Endodermal cell (in vitro differentiated cells): ENCODE measurements at regions not wholly inside any gene's neighbourhood (a gene's known extent, or its start where the extent isn't known, plus 50 kb on each side); places are given as distances from the start of the nearest gene placed in this dataset.

Source experiments
- DNase-seq: peaks from one replicate; pipeline ENCODE4 v3.0.0-alpha.2; 2017
- H3K27ac ChIP-seq: 2 replicates; pipeline ENCODE4 v1.5.1; 2013; ENCODE audit warnings: mild to moderate bottlenecking, low read depth, low read length, moderate library complexity
- H3K27me3 ChIP-seq: 2 replicates; pipeline ENCODE4 v1.6.1; 2013; ENCODE audit warnings: mild to moderate bottlenecking, low read length, moderate library complexity; ENCODE audit not compliant: insufficient read depth, control insufficient read depth, poor library complexity, severe bottlenecking
- H3K36me3 ChIP-seq: 2 replicates; pipeline ENCODE4 v1.7.0; 2013; ENCODE audit warnings: mild to moderate bottlenecking, low read length, moderate library complexity; ENCODE audit not compliant: control insufficient read depth, insufficient read depth
- H3K4me1 ChIP-seq: one replicate; pipeline ENCODE4 v1.7.0; 2013; ENCODE audit warnings: low read length; ENCODE audit not compliant: control insufficient read depth, insufficient read depth
- H3K4me3 ChIP-seq: 2 replicates; pipeline ENCODE4 v1.5.1; 2013; ENCODE audit warnings: mild to moderate bottlenecking, low read length, moderate library complexity
- H3K9ac ChIP-seq: 2 replicates; pipeline ENCODE4 v1.6.1; 2013; ENCODE audit warnings: mild to moderate bottlenecking, low read length, moderate library complexity; ENCODE audit not compliant: poor library complexity, severe bottlenecking; ENCODE audit errors: extremely low read depth
- H3K9me3 ChIP-seq: 2 replicates; pipeline ENCODE4 v1.6.1; 2013; ENCODE audit warnings: mild to moderate bottlenecking, low read length, moderate library complexity; ENCODE audit not compliant: control insufficient read depth
- H3K27ac Mint-ChIP-seq: 2 replicates; pipeline ENCODE4 v1.8.0; 2020; ENCODE audit warnings: mixed read lengths
- H3K27me3 Mint-ChIP-seq: 2 replicates; pipeline ENCODE4 v1.8.0; 2021; ENCODE audit warnings: mild to moderate bottlenecking, mixed read lengths; ENCODE audit not compliant: insufficient read depth
- H3K36me3 Mint-ChIP-seq: 2 replicates; pipeline ENCODE4 v1.8.0; 2020; ENCODE audit warnings: low read depth, mixed read lengths
- H3K4me1 Mint-ChIP-seq: 2 replicates; pipeline ENCODE4 v1.8.0; 2020; ENCODE audit warnings: mixed read lengths
- H3K4me3 Mint-ChIP-seq: 2 replicates; pipeline ENCODE4 v1.8.0; 2020; ENCODE audit warnings: mild to moderate bottlenecking, moderate library complexity, mixed read lengths
- H3K9me3 Mint-ChIP-seq: 2 replicates; pipeline ENCODE4 v1.8.0; 2020; ENCODE audit warnings: mild to moderate bottlenecking, mixed read lengths
- WGBS, 2 experiments: methylation state at CpG; one replicate each; pipeline versions ENCODE4 v1.1.5 to v1.1.7; 2013; ENCODE audit warnings: missing lambda C conversion rate in 2 of 2, mixed read lengths in 1 of 2; ENCODE audit not compliant: insufficient coverage in 1 of 2, insufficient read length in 1 of 2; 5-methylcytosine and 5-hydroxymethylcytosine counted together
- TF ChIP-seq, protein P1 (sequence below): fragments of 200-600 bp; sonication (generic); conservative IDR thresholded peaks from 2 replicates; pipeline ENCODE4 v1.5.0; 2021; ENCODE audit warnings: antibody characterized with exemption, mild to moderate bottlenecking

DNA sequence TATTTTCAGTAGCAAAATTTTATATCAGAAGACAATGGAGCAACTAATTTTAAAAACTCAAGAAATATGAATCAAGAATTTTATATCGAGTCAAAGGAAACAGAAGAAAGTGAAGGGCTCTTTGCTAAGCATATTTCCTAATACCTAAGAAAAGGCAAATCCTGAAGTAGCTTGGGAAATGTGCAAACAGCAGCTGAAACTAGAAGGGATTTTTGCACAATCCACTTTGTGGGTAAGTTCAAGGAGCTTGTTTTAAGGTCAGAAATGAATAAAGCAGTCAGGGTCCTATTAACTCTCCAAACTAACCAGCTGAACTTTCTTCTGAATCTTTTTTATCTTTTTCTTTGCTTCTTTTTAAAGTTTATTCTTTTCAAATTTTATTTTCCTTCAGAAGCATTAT is 500.9 kb upstream of the CXorf51A start:
- Histone ChIP-seq H3K9ac (no peak overlapping the region), H3K27me3 (no peaks in the 10 kb centered on the region), H3K27ac (no peak overlapping the region), H3K9me3 (no peaks in the 10 kb centered on the region), H3K36me3 (no peaks in the 10 kb centered on the region), H3K4me1 (no peaks in the 10 kb centered on the region), H3K4me3 (no peak overlapping the region)
- TF ChIP-seq, protein P1, sequence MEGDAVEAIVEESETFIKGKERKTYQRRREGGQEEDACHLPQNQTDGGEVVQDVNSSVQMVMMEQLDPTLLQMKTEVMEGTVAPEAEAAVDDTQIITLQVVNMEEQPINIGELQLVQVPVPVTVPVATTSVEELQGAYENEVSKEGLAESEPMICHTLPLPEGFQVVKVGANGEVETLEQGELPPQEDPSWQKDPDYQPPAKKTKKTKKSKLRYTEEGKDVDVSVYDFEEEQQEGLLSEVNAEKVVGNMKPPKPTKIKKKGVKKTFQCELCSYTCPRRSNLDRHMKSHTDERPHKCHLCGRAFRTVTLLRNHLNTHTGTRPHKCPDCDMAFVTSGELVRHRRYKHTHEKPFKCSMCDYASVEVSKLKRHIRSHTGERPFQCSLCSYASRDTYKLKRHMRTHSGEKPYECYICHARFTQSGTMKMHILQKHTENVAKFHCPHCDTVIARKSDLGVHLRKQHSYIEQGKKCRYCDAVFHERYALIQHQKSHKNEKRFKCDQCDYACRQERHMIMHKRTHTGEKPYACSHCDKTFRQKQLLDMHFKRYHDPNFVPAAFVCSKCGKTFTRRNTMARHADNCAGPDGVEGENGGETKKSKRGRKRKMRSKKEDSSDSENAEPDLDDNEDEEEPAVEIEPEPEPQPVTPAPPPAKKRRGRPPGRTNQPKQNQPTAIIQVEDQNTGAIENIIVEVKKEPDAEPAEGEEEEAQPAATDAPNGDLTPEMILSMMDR, result no peak
- Mint-ChIP-seq H3K4me3 (no peak overlapping the region), H3K36me3 (no peaks in the 10 kb centered on the region), H3K27ac (no peak overlapping the region), H3K27me3 (no peaks in the 10 kb centered on the region), H3K4me1 (no peaks in the 10 kb centered on the region), H3K9me3 (peaks cover 24% of the 10 kb centered on the region)
- WGBS, 2 experiments, result no CpG with 5 or more reads among the region's 1 CpG
- no peak for DNase-seq
